ENCODE measurements at regions not wholly inside any gene's neighbourhood (a gene's known extent, or its start where the extent isn't known, plus 50 kb on each side); places are given as distances from the start of the nearest gene placed in this dataset.

GRCh38 chr1:232568906-232569553, 60.9 kb downstream of the SIPA1L2 start (continued):
- TF ChIP-seq CTCF (IDR thresholded peaks at IDR 0.05; ENCODE audit: control extremely low read depth in 1 of 3, insufficient read depth in 1 of 3, low read depth in 1 of 3, low read length in 3 of 3) = no peak

Data from H1 (cell line).